PC-3 (cell line): ENCODE measurements at regions not wholly inside any gene's neighbourhood (a gene's known extent, or its start where the extent isn't known, plus 50 kb on each side); places are given as distances from the start of the nearest gene placed in this dataset.

Source experiments
- ATAC-seq: fragments of 200-7000 bp; cut with Tn5 transposase; 2 replicates; pipeline ENCODE4 v1.9.1; 2020; ENCODE audit warnings: mild to moderate bottlenecking, moderate library complexity
- BruUV-seq: library from RNA; stranded (reverse); fragments of 400-500 nt; replicated peaks from 2 replicates; lab custom pipeline; 2021; lab: Mats Ljungman, UMichigan
- CTCF ChIA-PET: fragments of 300-600 bp; sonication (Branson Sonifier 250); formaldehyde crosslinking; loops from one replicate; lab custom pipeline; 2022; ENCODE audit warnings: antibody characterized with exemption; lab: Charles Lee
- POLR2A ChIA-PET: fragments of 300-600 bp; sonication (Branson Sonifier 250); formaldehyde crosslinking; loops from one replicate; lab custom pipeline; 2022; ENCODE audit warnings: antibody characterized with exemption; ENCODE audit not compliant: unreplicated experiment; lab: Charles Lee
- DNase-seq: peaks from one replicate; pipeline ENCODE4 v3.0.0-alpha.2; 2015
- H2AFZ ChIP-seq: fragments of 300-600 bp; sonication (generic); 2 replicates; pipeline ENCODE4 v1.6.0; 2016; ENCODE audit warnings: antibody characterized with exemption, low read length
- H3F3A ChIP-seq: fragments of 300-600 bp; sonication (generic); one replicate; pipeline ENCODE4 v1.6.0; 2017; ENCODE audit warnings: antibody characterized with exemption, low read length, control low read depth, mild to moderate bottlenecking; ENCODE audit not compliant: unreplicated experiment
- H3K27ac ChIP-seq: fragments of 300-600 bp; sonication (generic); 2 replicates; pipeline ENCODE4 v1.5.1; 2016; ENCODE audit warnings: mild to moderate bottlenecking, low read length
- H3K27me3 ChIP-seq: fragments of 300-600 bp; sonication (generic); 2 replicates; pipeline ENCODE4 v1.6.1; 2016; ENCODE audit warnings: low read length, mixed read lengths
- H3K36me3 ChIP-seq: fragments of 300-600 bp; sonication (generic); 2 replicates; pipeline ENCODE4 v1.6.1; 2016; ENCODE audit warnings: low read depth, mixed run types, low read length, mixed read lengths
- H3K4me1 ChIP-seq: fragments of 300-600 bp; sonication (generic); 2 replicates; pipeline ENCODE4 v1.5.1; 2016; ENCODE audit warnings: low read length; ENCODE audit not compliant: insufficient read depth
- H3K4me2 ChIP-seq: fragments of 300-600 bp; sonication (generic); 2 replicates; pipeline ENCODE4 v1.6.0; 2016; ENCODE audit warnings: low read length
- H3K4me3 ChIP-seq: fragments of 300-600 bp; sonication (generic); 2 replicates; pipeline ENCODE4 v1.5.1; 2016; ENCODE audit warnings: mild to moderate bottlenecking, low read length, mixed read lengths
- H3K79me2 ChIP-seq: fragments of 300-600 bp; sonication (generic); 2 replicates; pipeline ENCODE4 v1.6.1; 2017; ENCODE audit warnings: low read length, mixed read lengths
- H3K9ac ChIP-seq: fragments of 300-600 bp; sonication (generic); 2 replicates; pipeline ENCODE4 v1.6.0; 2016; ENCODE audit warnings: mild to moderate bottlenecking, low read length
- H3K9me2 ChIP-seq: fragments of 300-600 bp; sonication (generic); replicated peaks from 2 replicates; pipeline ENCODE4 v1.6.1; 2016; ENCODE audit warnings: mixed run types, low read length, mixed read lengths
- H3K9me3 ChIP-seq: fragments of 300-600 bp; sonication (generic); 2 replicates; pipeline ENCODE4 v1.6.1; 2016; ENCODE audit warnings: low read length, mixed read lengths
- H4K20me1 ChIP-seq: fragments of 300-600 bp; sonication (generic); 2 replicates; pipeline ENCODE4 v1.6.1; 2016; ENCODE audit warnings: low read length, mixed read lengths
- CTCF ChIP-seq: fragments of 300-600 bp; sonication (generic); conservative IDR thresholded peaks from 2 replicates; pipeline ENCODE4 v1.5.1; 2017; ENCODE audit warnings: antibody characterized with exemption, low read depth, mild to moderate bottlenecking, low read length
- EZH2 ChIP-seq: fragments of 300-600 bp; sonication (generic); IDR thresholded peaks from one replicate; pipeline ENCODE4 v1.6.1; 2017; ENCODE audit warnings: antibody characterized with exemption, mild to moderate bottlenecking, low read length; ENCODE audit not compliant: unreplicated experiment
- EZH2phosphoT487 ChIP-seq: fragments of 300-600 bp; sonication (generic); IDR thresholded peaks from 2 replicates; pipeline ENCODE4 v1.6.1; 2018; ENCODE audit warnings: mild to moderate bottlenecking, antibody characterized with exemption, low read length, borderline replicate concordance
- intact Hi-C: fragments of 100-400 bp; cut with micrococcal nuclease; formaldehyde crosslinking; loops from 2 replicates; pipeline ENCODE4 v1.9.0; 2023

GRCh38 chr7:46576950-46577349 is 655.9 kb upstream of the IGFBP3 start:
- Histone ChIP-seq H3K9ac (no peak overlapping the region), H3K4me1 (no peaks in the 10 kb centered on the region), H3K9me3 (no peaks in the 10 kb centered on the region), H3K4me2 (no peak overlapping the region), H2AFZ (no peak overlapping the region), H3K27ac (no peak overlapping the region), H3F3A (no peaks in the 10 kb centered on the region), H3K36me3 (no peaks in the 10 kb centered on the region), H3K4me3 (no peak overlapping the region), H3K27me3 (no peaks in the 10 kb centered on the region), H3K79me2 (no peaks in the 10 kb centered on the region), H3K9me2 (no peaks in the 10 kb centered on the region), H4K20me1 (no peaks in the 10 kb centered on the region)
- POLR2A ChIA-PET, result no interaction called here
- ATAC-seq (no peak), DNase-seq (no peak)
- no peak for TF ChIP-seq CTCF
- no peak for TF ChIP-seq EZH2phosphoT487
- TF ChIP-seq EZH2, result no peak
- intact Hi-C loops, result no loop called here
- CTCF ChIA-PET, result no interaction called here
- no TSS peak for BruUV-seq

- Histone ChIP-seq H3K9me2 (no peaks in the 10 kb centered on the region), H3K9me3 (no peaks in the 10 kb centered on the region), H3K4me1 (peaks cover 30% of the 10 kb centered on the region), H3K36me3 (no peaks in the 10 kb centered on the region), H3K4me2 (no peak overlapping the region), H3K4me3 (no peak overlapping the region), H2AFZ (no peak overlapping the region), H3K9ac (no peak overlapping the region), H4K20me1 (no peaks in the 10 kb centered on the region), H3K27ac (no peak overlapping the region), H3K79me2 (no peaks in the 10 kb centered on the region), H3K27me3 (no peaks in the 10 kb centered on the region), H3F3A (no peaks in the 10 kb centered on the region)
- TF ChIP-seq EZH2phosphoT487, result no peak
- TF ChIP-seq CTCF, result no peak
- TF ChIP-seq EZH2, result no peak
- BruUV-seq, result no TSS peak
- POLR2A ChIA-PET, result no interaction called here
- ATAC-seq (no peak), DNase-seq (no peak)
- CTCF ChIA-PET, result no interaction called here
- intact Hi-C loops, result no loop called here
Measured at GRCh38 chr7:46572691-46573090, 651.6 kb upstream of the IGFBP3 start.

GRCh38 chr7:46571996-46572395 is 650.9 kb upstream of the IGFBP3 start:
- H3K4me3 ChIP-seq, result no peak overlapping the region
- no TSS peak for BruUV-seq
- H3K27me3 ChIP-seq, result no peaks in the 10 kb centered on the region
- H2AFZ ChIP-seq, result no peak overlapping the region
- no peak overlapping the region for H3K27ac ChIP-seq
- no peaks in the 10 kb centered on the region for H4K20me1 ChIP-seq
- no peaks in the 10 kb centered on the region for H3K79me2 ChIP-seq
- H3F3A ChIP-seq, result no peaks in the 10 kb centered on the region
- intact Hi-C loops, result no loop called here
- H3K36me3 ChIP-seq, result no peaks in the 10 kb centered on the region
- DNase-seq (no peak), ATAC-seq (no peak)
- ChIA-PET POLR2A (no interaction called here), CTCF (no interaction called here)
- no peaks in the 10 kb centered on the region for H3K9me2 ChIP-seq
- H3K9me3 ChIP-seq, result no peaks in the 10 kb centered on the region
- peaks cover 30% of the 10 kb centered on the region for H3K4me1 ChIP-seq
- no peak for TF ChIP-seq CTCF
- TF ChIP-seq EZH2phosphoT487, result no peak
- TF ChIP-seq EZH2, result no peak
- no peak overlapping the region for H3K4me2 ChIP-seq
- no peak overlapping the region for H3K9ac ChIP-seq
